HG03280 (cell line): ENCODE measurements at regions not wholly inside any gene's neighbourhood (a gene's known extent, or its start where the extent isn't known, plus 50 kb on each side); places are given as distances from the start of the nearest gene placed in this dataset.
"Not testable (repeated sequence)": the region's sequence is repeated elsewhere in the genome, so short reads cannot be mapped to it uniquely, and the experiment has no call there.

Experiments
- ATAC-seq: cut with Tn5 transposase; IDR thresholded peaks from one replicate; pipeline ENCODE4 v1.9.1; 2021; ENCODE audit warnings: mild to moderate bottlenecking, moderate library complexity; ENCODE audit not compliant: unreplicated experiment

GRCh38 chr12:127130506-127131124, 1136.4 kb upstream of the TMEM132C start:
- ATAC-seq: no peak

GRCh38 chr12:127133675-127134335, 1133.2 kb upstream of the TMEM132C start:
- no peak for ATAC-seq

- ATAC-seq: not testable (repeated sequence)
Observed at GRCh38 chr12:127140864-127141484, 1126.0 kb upstream of the TMEM132C start.

- ATAC-seq: no peak
Observed at GRCh38 chr12:127143020-127143419, 1124.0 kb upstream of the TMEM132C start.

- no peak for ATAC-seq
Observed at GRCh38 chr12:127144770-127145169, 1122.2 kb upstream of the TMEM132C start.

- no peak for ATAC-seq
Observed at GRCh38 chr12:127145241-127145928, 1121.6 kb upstream of the TMEM132C start.

GRCh38 chr12:127145929-127146789, 1120.8 kb upstream of the TMEM132C start:
- ATAC-seq: no peak

GRCh38 chr12:127146991-127147718, 1119.8 kb upstream of the TMEM132C start:
- ATAC-seq: no peak

- no peak for ATAC-seq
Observed at GRCh38 chr12:127147724-127148123, 1119.2 kb upstream of the TMEM132C start.

- no peak for ATAC-seq
Observed at GRCh38 chr12:127148318-127148717, 1118.7 kb upstream of the TMEM132C start.

- ATAC-seq: no peak
Observed at GRCh38 chr12:127149226-127149964, 1117.6 kb upstream of the TMEM132C start.

- no peak for ATAC-seq
Observed at GRCh38 chr12:127150028-127150427, 1116.9 kb upstream of the TMEM132C start.

GRCh38 chr12:127150479-127150878, 1116.5 kb upstream of the TMEM132C start:
- no peak for ATAC-seq

GRCh38 chr12:127150956-127151355, 1116.0 kb upstream of the TMEM132C start:
- ATAC-seq: no peak

- no peak for ATAC-seq
Observed at GRCh38 chr12:127153996-127154395, 1113.0 kb upstream of the TMEM132C start.

- not testable (repeated sequence) for ATAC-seq
Observed at GRCh38 chr12:127154830-127155229, 1112.1 kb upstream of the TMEM132C start.

- not testable (repeated sequence) for ATAC-seq
Observed at GRCh38 chr12:127155935-127156619, 1110.9 kb upstream of the TMEM132C start.

GRCh38 chr12:127157501-127158366, 1109.2 kb upstream of the TMEM132C start:
- not testable (repeated sequence) for ATAC-seq
